Transverse colon (tissue), 3 donors: ENCODE measurements at regions not wholly inside any gene's neighbourhood (a gene's known extent, or its start where the extent isn't known, plus 50 kb on each side); places are given as distances from the start of the nearest gene placed in this dataset.

Experiments
- EP300 ChIP-seq: sonication (generic); formaldehyde crosslinking; IDR thresholded peaks from one replicate; pipeline ENCODE4 v1.6.1; 2017; ENCODE audit warnings: antibody characterized with exemption, low read depth
- POLR2A ChIP-seq: fragments of 450-650 bp; IDR thresholded peaks from one replicate; pipeline ENCODE4 v1.6.1; 2016; ENCODE audit warnings: antibody characterized with exemption, mild to moderate bottlenecking, moderate library complexity
- TF ChIP-seq, protein P1 (sequence below), 5 experiments: fragments of 200-600 bp in 3 of 5; fragments of 450-650 bp in 2 of 5; sonication (generic) in 3 of 5; IDR thresholded peaks; 1 replicate in 2 of 5; 2 replicates in 3 of 5; pipeline ENCODE4 v1.5.1; 2016 to 2017; ENCODE audit warnings: antibody characterized with exemption in 5 of 5, inconsistent platforms in 3 of 5, mild to moderate bottlenecking in 2 of 5, moderate library complexity in 1 of 5

DNA sequence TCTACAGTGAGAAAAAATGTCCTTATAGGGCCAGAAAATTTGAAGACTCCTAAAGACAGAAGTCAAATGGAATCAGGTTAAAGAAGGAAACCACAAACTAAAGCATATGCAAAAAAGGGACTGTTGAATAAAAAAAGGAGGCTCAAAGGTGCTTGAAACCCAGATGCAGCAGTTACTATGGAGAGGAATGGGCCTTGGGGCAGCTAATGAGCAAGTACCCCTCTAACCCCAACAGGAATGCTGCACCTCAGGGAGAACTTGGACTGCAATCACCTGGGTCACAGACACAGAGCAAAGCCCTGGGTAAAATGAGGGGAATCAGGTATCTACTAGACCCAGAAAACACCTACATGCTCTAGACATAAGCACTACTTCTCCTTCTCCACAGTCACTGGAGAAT is 313.9 kb downstream of the UBE3D start:
- TF ChIP-seq, protein P1, sequence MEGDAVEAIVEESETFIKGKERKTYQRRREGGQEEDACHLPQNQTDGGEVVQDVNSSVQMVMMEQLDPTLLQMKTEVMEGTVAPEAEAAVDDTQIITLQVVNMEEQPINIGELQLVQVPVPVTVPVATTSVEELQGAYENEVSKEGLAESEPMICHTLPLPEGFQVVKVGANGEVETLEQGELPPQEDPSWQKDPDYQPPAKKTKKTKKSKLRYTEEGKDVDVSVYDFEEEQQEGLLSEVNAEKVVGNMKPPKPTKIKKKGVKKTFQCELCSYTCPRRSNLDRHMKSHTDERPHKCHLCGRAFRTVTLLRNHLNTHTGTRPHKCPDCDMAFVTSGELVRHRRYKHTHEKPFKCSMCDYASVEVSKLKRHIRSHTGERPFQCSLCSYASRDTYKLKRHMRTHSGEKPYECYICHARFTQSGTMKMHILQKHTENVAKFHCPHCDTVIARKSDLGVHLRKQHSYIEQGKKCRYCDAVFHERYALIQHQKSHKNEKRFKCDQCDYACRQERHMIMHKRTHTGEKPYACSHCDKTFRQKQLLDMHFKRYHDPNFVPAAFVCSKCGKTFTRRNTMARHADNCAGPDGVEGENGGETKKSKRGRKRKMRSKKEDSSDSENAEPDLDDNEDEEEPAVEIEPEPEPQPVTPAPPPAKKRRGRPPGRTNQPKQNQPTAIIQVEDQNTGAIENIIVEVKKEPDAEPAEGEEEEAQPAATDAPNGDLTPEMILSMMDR (IDR thresholded peaks at IDR 0.05): no peak
- TF ChIP-seq EP300 (no peak), POLR2A (no peak)
